K562 (cell line): ENCODE measurements at regions not wholly inside any gene's neighbourhood (a gene's known extent, or its start where the extent isn't known, plus 50 kb on each side); places are given as distances from the start of the nearest gene placed in this dataset.
A peak's percentile ranks its signal among the peaks of the same experiment; 100 is the strongest.

ENCODE experiments used
- ATAC-seq: fragments of 200-7000 bp; cut with Tn5 transposase; 3 replicates; pipeline ENCODE4 v1.9.1; 2020; ENCODE audit warnings: moderate library complexity
- BruUV-seq: library from RNA; stranded (reverse); fragments of 400-500 nt; replicated peaks from 2 replicates; lab custom pipeline; 2021; lab: Mats Ljungman, UMichigan
- CTCF ChIA-PET: fragments of 300-600 bp; formaldehyde crosslinking; extraction: SDS; loops from one replicate; lab custom pipeline; 2021; ENCODE audit warnings: low intra/inter-chr PET ratio; lab: Yijun Ruan, JAX
- POLR2A ChIA-PET: fragments of 300-600, 350-650 bp; sonication (Branson Sonifier 250); formaldehyde crosslinking; extraction: SDS; loops from one replicate; lab custom pipeline; 2021; ENCODE audit warnings: antibody characterized with exemption, inconsistent platforms; lab: Yijun Ruan, JAX
- DNase-seq, 4 experiments: peaks; one replicate each; pipeline versions ENCODE4 v3.0.0 to v3.0.0-alpha.2; 2011 to 2018; ENCODE audit warnings: low spot score in 3 of 4, mixed read lengths in 3 of 4; ENCODE audit errors: extremely low read depth in 1 of 4
- FAIRE-seq: peaks from 2 replicates; lab custom pipeline; 2011; peaks lifted over from hg19 to GRCh38; lab: Jason Lieb, UNC
- H2AFZ ChIP-seq: 2 replicates; pipeline ENCODE4 v1.6.0; 2011; ENCODE audit warnings: low read depth, low read length, control low read depth, inconsistent platforms
- H3K27ac ChIP-seq: fragments of 200-600 bp; 3 replicates; pipeline ENCODE4 v1.8.0; 2011; ENCODE audit warnings: low read depth, mild to moderate bottlenecking, control low read depth, inconsistent platforms, low read length, moderate library complexity, mixed read lengths; ENCODE audit errors: extremely low read depth
- H3K27me3 ChIP-seq, 2 experiments: fragments of 300-600 bp in 1 of 2; 2 replicates in 1 of 2; 3 replicates in 1 of 2; pipeline versions ENCODE4 v1.6.0 to v1.8.0; 2011; ENCODE audit warnings: inconsistent platforms in 2 of 2, low read length in 2 of 2, mild to moderate bottlenecking in 1 of 2, mixed read lengths in 1 of 2, moderate library complexity in 1 of 2; ENCODE audit not compliant: control insufficient read depth in 2 of 2, insufficient read depth in 2 of 2
- H3K36me3 ChIP-seq: fragments of 300-600 bp; 3 replicates; pipeline ENCODE4 v1.8.0; 2011; ENCODE audit warnings: mild to moderate bottlenecking, low read length, inconsistent platforms; ENCODE audit not compliant: control insufficient read depth, insufficient read depth
- H3K4me1 ChIP-seq, 2 experiments: fragments of 200-600 bp in 1 of 2; replicated peaks in 1 of 2; 2 replicates in 1 of 2; 3 replicates in 1 of 2; pipeline versions ENCODE4 v1.5.1 to v1.8.0; 2011; ENCODE audit warnings: inconsistent platforms in 2 of 2, low read length in 2 of 2, mild to moderate bottlenecking in 1 of 2, mixed read lengths in 1 of 2, moderate library complexity in 1 of 2; ENCODE audit not compliant: control insufficient read depth in 2 of 2, insufficient read depth in 2 of 2
- H3K4me2 ChIP-seq: 2 replicates; pipeline ENCODE4 v1.6.1; 2011; ENCODE audit warnings: low read length, control low read depth, inconsistent platforms, mixed read lengths; ENCODE audit not compliant: insufficient read depth
- H3K4me3 ChIP-seq: fragments of 200-600 bp; sonication (generic), shearing (Covaris generic); 2 replicates; pipeline ENCODE4 v1.5.1; 2016; ENCODE audit warnings: control low read depth, inconsistent platforms
- H3K79me2 ChIP-seq: fragments of 200-600 bp; 3 replicates; pipeline ENCODE4 v1.8.0; 2011; ENCODE audit warnings: low read length, inconsistent platforms; ENCODE audit not compliant: control insufficient read depth, insufficient read depth
- H3K9ac ChIP-seq, 2 experiments: 2 replicates each; pipeline versions ENCODE4 v1.6.0 to v1.6.1; 2011; ENCODE audit warnings: low read depth in 2 of 2, low read length in 2 of 2, control low read depth in 1 of 2, inconsistent platforms in 1 of 2, mild to moderate bottlenecking in 1 of 2, mixed read lengths in 1 of 2; ENCODE audit not compliant: insufficient read depth in 1 of 2
- H3K9me1 ChIP-seq: one replicate; pipeline ENCODE4 v1.6.0; 2011; ENCODE audit warnings: inconsistent platforms, mild to moderate bottlenecking, low read length, moderate library complexity; ENCODE audit not compliant: control insufficient read depth, insufficient read depth
- H3K9me3 ChIP-seq: replicated peaks from 2 replicates; pipeline ENCODE4 v1.5.1; 2011; ENCODE audit warnings: low read depth, low read length, inconsistent platforms; ENCODE audit not compliant: control insufficient read depth, insufficient read depth
- H4K20me1 ChIP-seq: replicated peaks from 2 replicates; pipeline ENCODE4 v1.6.1; 2011; ENCODE audit warnings: low read length, inconsistent platforms, mixed read lengths; ENCODE audit not compliant: control insufficient read depth, insufficient read depth
- ARID2 ChIP-seq: fragments of 450-650 bp; IDR thresholded peaks from 2 replicates; pipeline ENCODE4 v1.6.1; 2017; ENCODE audit warnings: antibody characterized with exemption, mild to moderate bottlenecking
- CBX8 ChIP-seq: fragments of 200-600 bp; sonication (generic); IDR thresholded peaks from 2 replicates; pipeline ENCODE4 v1.6.1; 2012; ENCODE audit warnings: borderline replicate concordance, mixed run types, low read depth, mild to moderate bottlenecking, moderate library complexity, mixed read lengths, low read length, control low read depth, inconsistent platforms; ENCODE audit not compliant: poor library complexity, severe bottlenecking; ENCODE audit errors: extremely low read depth
- CREM ChIP-seq: IDR thresholded peaks from 2 replicates; pipeline ENCODE4 v1.6.1; 2014; ENCODE audit warnings: antibody characterized with exemption, low read depth
- ETV6 ChIP-seq, 3 experiments: fragments of 150-350 bp in 1 of 3; sonication (generic) in 1 of 3; formaldehyde crosslinking in 1 of 3; IDR thresholded peaks; 2 replicates each; pipeline versions ENCODE4 v1.6.1 to v1.8.0; 2014 to 2022; ENCODE audit warnings: borderline replicate concordance in 2 of 3, low read depth in 2 of 3, antibody characterized with exemption in 1 of 3, low read length in 1 of 3, mild to moderate bottlenecking in 1 of 3, missing genetic modification reagents in 1 of 3
- GTF2F1 ChIP-seq: IDR thresholded peaks from 2 replicates; pipeline ENCODE4 v1.6.1; 2011; ENCODE audit warnings: low read depth, low read length, improper control_type of control experiment
- KAT8 ChIP-seq: fragments of 450-650 bp; IDR thresholded peaks from 2 replicates; pipeline ENCODE4 v1.6.1; 2016; ENCODE audit warnings: low read depth, mild to moderate bottlenecking
- KLF1 ChIP-seq: fragments of 450-650 bp; IDR thresholded peaks from 2 replicates; pipeline ENCODE4 v1.6.1; 2016; ENCODE audit warnings: missing genetic modification characterization, missing compliant biosample characterization
- NCOR1 ChIP-seq: fragments of 450-650 bp; IDR thresholded peaks from 2 replicates; pipeline ENCODE4 v1.6.1; 2016; ENCODE audit warnings: mild to moderate bottlenecking, moderate library complexity
- NFE2 ChIP-seq: IDR thresholded peaks from 2 replicates; pipeline ENCODE4 v1.6.1; 2014; ENCODE audit warnings: antibody characterized with exemption, low read depth
- POU5F1 ChIP-seq: fragments of 150-350 bp; IDR thresholded peaks from 2 replicates; pipeline ENCODE4 v1.6.1; 2014; ENCODE audit warnings: borderline replicate concordance, low read length, low read depth, mild to moderate bottlenecking; ENCODE audit not compliant: partially characterized antibody
- RAD51 ChIP-seq: fragments of 450-650 bp; IDR thresholded peaks from 2 replicates; pipeline ENCODE4 v1.7.1; 2016; ENCODE audit warnings: low read depth, mild to moderate bottlenecking, borderline replicate concordance
- THRAP3 ChIP-seq: fragments of 450-650 bp; IDR thresholded peaks from 2 replicates; pipeline ENCODE4 v1.6.1; 2016; ENCODE audit warnings: mild to moderate bottlenecking, inconsistent platforms, borderline replicate concordance
- ZNF232 ChIP-seq: sonication (generic); formaldehyde crosslinking; IDR thresholded peaks from 2 replicates; pipeline ENCODE4 v1.8.0; 2022; ENCODE audit warnings: mild to moderate bottlenecking, missing genetic modification reagents
- ZNF75A ChIP-seq: fragments of 450-650 bp; formaldehyde crosslinking; IDR thresholded peaks from 2 replicates; pipeline ENCODE4 v1.4.0; 2020; ENCODE audit warnings: mild to moderate bottlenecking
- ZNF764 ChIP-seq: fragments of 250-450 bp; sonication (Bioruptor Pico); IDR thresholded peaks from 2 replicates; pipeline ENCODE4 v1.4.0; 2020; ENCODE audit warnings: low read depth, mild to moderate bottlenecking, moderate library complexity
- WGBS: fragments of 100-300 bp; shearing (Covaris generic); methylation state at CpG from one replicate; pipeline ENCODE4 v1.1.6; 2016; ENCODE audit warnings: low coverage, mixed read lengths; ENCODE audit not compliant: insufficient coverage; ENCODE audit errors: missing lambda C conversion rate; 5-methylcytosine and 5-hydroxymethylcytosine counted together
- in situ Hi-C: fragments of 300-500 bp; cut with MboI; formaldehyde crosslinking; loops from 4 replicates; pipeline ENCODE4 v1.15.0; 2018; ENCODE audit warnings: inconsistent platforms, mixed read lengths
- intact Hi-C: fragments of 100-400 bp; cut with micrococcal nuclease; formaldehyde crosslinking; loops from 2 replicates; pipeline ENCODE4 v1.14.2; 2022
- TF ChIP-seq, protein P1 (sequence below): sonication (generic); IDR thresholded peaks from 2 replicates; pipeline ENCODE4 v1.6.1; 2016
- TF ChIP-seq, protein P2 (sequence below): fragments of 450-650 bp; IDR thresholded peaks from 2 replicates; pipeline ENCODE4 v1.6.1; 2017; ENCODE audit warnings: antibody characterized with exemption
- TF ChIP-seq, protein P3 (sequence below): fragments of 250-450 bp; sonication (Bioruptor Pico); IDR thresholded peaks from 2 replicates; pipeline ENCODE4 v1.4.0; 2020; ENCODE audit warnings: mild to moderate bottlenecking
- TF ChIP-seq, protein P4 (sequence below): fragments of 250-450 bp; sonication (Bioruptor Pico); IDR thresholded peaks from 2 replicates; pipeline ENCODE4 v1.5.0; 2021

DNA sequence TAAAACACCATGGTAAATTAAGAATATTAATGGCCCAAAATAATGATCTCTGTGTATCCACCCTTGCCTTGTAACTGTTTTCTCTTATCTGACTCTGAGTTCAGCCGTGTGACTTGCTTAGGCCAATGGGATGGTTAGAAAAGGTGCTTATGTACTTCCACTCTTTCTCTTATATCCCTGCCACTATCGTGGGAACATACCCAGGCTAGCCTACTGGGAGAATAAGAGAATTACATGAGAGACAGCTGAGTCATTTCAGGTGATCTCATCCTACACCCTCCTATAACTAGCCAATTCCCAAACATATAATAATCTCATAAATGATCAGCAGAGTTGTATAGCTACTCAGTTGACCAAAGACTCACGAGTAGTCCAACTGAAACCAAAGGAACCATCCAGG is 98.3 kb upstream of the ABI3BP start:
- peak overlapping the region; percentile 34 for H2AFZ ChIP-seq
- peak overlapping the region; percentile 36; the same call in 1 of the 3 replicates for H3K27ac ChIP-seq
- in situ Hi-C loops: no loop called here
- TF ChIP-seq KAT8: no peak
- TF ChIP-seq ZNF75A (CRISPR knock-in tag): no peak
- TF ChIP-seq THRAP3: no peak
- TF ChIP-seq CREM: no peak
- TF ChIP-seq, protein P1, sequence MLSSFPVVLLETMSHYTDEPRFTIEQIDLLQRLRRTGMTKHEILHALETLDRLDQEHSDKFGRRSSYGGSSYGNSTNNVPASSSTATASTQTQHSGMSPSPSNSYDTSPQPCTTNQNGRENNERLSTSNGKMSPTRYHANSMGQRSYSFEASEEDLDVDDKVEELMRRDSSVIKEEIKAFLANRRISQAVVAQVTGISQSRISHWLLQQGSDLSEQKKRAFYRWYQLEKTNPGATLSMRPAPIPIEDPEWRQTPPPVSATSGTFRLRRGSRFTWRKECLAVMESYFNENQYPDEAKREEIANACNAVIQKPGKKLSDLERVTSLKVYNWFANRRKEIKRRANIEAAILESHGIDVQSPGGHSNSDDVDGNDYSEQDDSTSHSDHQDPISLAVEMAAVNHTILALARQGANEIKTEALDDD: peak; percentile 55
- TF ChIP-seq, protein P2, sequence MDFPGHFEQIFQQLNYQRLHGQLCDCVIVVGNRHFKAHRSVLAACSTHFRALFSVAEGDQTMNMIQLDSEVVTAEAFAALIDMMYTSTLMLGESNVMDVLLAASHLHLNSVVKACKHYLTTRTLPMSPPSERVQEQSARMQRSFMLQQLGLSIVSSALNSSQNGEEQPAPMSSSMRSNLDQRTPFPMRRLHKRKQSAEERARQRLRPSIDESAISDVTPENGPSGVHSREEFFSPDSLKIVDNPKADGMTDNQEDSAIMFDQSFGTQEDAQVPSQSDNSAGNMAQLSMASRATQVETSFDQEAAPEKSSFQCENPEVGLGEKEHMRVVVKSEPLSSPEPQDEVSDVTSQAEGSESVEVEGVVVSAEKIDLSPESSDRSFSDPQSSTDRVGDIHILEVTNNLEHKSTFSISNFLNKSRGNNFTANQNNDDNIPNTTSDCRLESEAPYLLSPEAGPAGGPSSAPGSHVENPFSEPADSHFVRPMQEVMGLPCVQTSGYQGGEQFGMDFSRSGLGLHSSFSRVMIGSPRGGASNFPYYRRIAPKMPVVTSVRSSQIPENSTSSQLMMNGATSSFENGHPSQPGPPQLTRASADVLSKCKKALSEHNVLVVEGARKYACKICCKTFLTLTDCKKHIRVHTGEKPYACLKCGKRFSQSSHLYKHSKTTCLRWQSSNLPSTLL: no peak
- TF ChIP-seq RAD51: peak; percentile 19; the same call in 1 of the 2 replicates
- no peak for TF ChIP-seq ARID2
- TF ChIP-seq ETV6 (IDR thresholded peaks at IDR 0.05; ENCODE audit: borderline replicate concordance in 1 of 2, low read depth in 2 of 2, low read length in 1 of 2): no peak
- no peak for TF ChIP-seq ETV6 (CRISPR knock-in tag; IDR thresholded peaks at IDR 0.05; ENCODE audit: borderline replicate concordance)
- TF ChIP-seq NCOR1: no peak
- TF ChIP-seq, protein P3, sequence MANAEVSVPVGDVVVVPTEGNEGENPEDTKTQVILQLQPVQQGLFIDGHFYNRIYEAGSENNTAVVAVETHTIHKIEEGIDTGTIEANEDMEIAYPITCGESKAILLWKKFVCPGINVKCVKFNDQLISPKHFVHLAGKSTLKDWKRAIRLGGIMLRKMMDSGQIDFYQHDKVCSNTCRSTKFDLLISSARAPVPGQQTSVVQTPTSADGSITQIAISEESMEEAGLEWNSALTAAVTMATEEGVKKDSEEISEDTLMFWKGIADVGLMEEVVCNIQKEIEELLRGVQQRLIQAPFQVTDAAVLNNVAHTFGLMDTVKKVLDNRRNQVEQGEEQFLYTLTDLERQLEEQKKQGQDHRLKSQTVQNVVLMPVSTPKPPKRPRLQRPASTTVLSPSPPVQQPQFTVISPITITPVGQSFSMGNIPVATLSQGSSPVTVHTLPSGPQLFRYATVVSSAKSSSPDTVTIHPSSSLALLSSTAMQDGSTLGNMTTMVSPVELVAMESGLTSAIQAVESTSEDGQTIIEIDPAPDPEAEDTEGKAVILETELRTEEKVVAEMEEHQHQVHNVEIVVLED (CRISPR knock-in tag): no peak
- TF ChIP-seq ZNF764 (CRISPR knock-in tag): no peak
- TF ChIP-seq CBX8: no peak
- TF ChIP-seq, protein P4, sequence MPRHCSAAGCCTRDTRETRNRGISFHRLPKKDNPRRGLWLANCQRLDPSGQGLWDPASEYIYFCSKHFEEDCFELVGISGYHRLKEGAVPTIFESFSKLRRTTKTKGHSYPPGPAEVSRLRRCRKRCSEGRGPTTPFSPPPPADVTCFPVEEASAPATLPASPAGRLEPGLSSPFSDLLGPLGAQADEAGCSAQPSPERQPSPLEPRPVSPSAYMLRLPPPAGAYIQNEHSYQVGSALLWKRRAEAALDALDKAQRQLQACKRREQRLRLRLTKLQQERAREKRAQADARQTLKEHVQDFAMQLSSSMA (CRISPR knock-in tag): no peak
- no peak for TF ChIP-seq ZNF232 (CRISPR knock-in tag)
- peak; percentile 84 for TF ChIP-seq NFE2
- TF ChIP-seq POU5F1: no peak
- TF ChIP-seq GTF2F1: no peak
- TF ChIP-seq KLF1 (tag): no peak

More for the DNA sequence above, 98.3 kb upstream of the ABI3BP start:
- H3K9me3 ChIP-seq: no peaks in the 10 kb centered on the region
- intact Hi-C loops: no loop called here
- DNase-seq: peak; percentile 4 to 33 (median 14)
- peaks cover 0 to 11% of the 10 kb centered on the region in 2 experiments; a peak in 3 of 5 replicates for H3K4me1 ChIP-seq
- WGBS: 29% methylated on average over 2 of the region's 3 CpGs
- H3K36me3 ChIP-seq: no peaks in the 10 kb centered on the region
- H3K9me1 ChIP-seq: no peaks in the 10 kb centered on the region
- BruUV-seq: no TSS peak
- H4K20me1 ChIP-seq: no peaks in the 10 kb centered on the region
- POLR2A ChIA-PET: interaction anchor here (0.7 kb wide), 1 partner anchor 42 kb away, joined by 3 read pairs; no protein-coding TSS in a partner anchor
- FAIRE-seq: no peak
- no peak overlapping the region for H3K9ac ChIP-seq
- CTCF ChIA-PET: no interaction called here
- H3K79me2 ChIP-seq: no peaks in the 10 kb centered on the region
- H3K27me3 ChIP-seq: no peaks in the 10 kb centered on the region
- no peak overlapping the region for H3K4me3 ChIP-seq
- peak; percentile 93 for ATAC-seq
- H3K4me2 ChIP-seq: no peak overlapping the region; the same call in 1 of the 2 replicates
